ENCODE measurements at regions not wholly inside any gene's neighbourhood (a gene's known extent, or its start where the extent isn't known, plus 50 kb on each side); places are given as distances from the start of the nearest gene placed in this dataset.

DNA sequence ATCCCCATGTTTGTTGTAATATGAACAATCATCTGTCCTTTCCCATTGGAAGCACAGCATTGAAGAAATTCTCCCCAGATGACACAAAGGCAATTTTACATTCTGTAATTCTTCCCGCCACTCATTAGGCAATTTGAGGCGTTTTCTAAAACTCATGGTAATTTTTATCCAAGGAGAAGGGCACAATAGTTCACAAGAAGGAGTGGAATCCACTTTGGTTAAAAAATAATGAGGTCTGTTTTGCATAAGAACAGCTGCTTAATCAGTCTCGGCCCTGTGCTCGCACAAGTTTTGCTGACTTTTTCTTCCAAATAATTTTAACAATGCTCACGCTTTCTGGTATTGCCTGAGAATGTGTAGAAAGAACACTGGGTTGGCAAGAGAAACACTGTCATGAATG, 94.0 kb downstream of the CAVIN4 start:
- no peak for DNase-seq (ENCODE audit: low spot score in 2 of 2)
- H3K27me3 ChIP-seq: no peaks in the 10 kb centered on the region
- no peaks in the 10 kb centered on the region for H3K9me3 ChIP-seq
- TF ChIP-seq POLR2AphosphoS5 (IDR thresholded peaks at IDR 0.05): no peak
- no peak for TF ChIP-seq POLR2A (IDR thresholded peaks at IDR 0.05)
- TF ChIP-seq EP300 (IDR thresholded peaks at IDR 0.05): no peak
- TF ChIP-seq, protein P1, sequence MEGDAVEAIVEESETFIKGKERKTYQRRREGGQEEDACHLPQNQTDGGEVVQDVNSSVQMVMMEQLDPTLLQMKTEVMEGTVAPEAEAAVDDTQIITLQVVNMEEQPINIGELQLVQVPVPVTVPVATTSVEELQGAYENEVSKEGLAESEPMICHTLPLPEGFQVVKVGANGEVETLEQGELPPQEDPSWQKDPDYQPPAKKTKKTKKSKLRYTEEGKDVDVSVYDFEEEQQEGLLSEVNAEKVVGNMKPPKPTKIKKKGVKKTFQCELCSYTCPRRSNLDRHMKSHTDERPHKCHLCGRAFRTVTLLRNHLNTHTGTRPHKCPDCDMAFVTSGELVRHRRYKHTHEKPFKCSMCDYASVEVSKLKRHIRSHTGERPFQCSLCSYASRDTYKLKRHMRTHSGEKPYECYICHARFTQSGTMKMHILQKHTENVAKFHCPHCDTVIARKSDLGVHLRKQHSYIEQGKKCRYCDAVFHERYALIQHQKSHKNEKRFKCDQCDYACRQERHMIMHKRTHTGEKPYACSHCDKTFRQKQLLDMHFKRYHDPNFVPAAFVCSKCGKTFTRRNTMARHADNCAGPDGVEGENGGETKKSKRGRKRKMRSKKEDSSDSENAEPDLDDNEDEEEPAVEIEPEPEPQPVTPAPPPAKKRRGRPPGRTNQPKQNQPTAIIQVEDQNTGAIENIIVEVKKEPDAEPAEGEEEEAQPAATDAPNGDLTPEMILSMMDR (IDR thresholded peaks at IDR 0.05): no peak
- H3K4me1 ChIP-seq: no peaks in the 10 kb centered on the region
- 59% methylated on average over 5 of the region's 5 CpGs for WGBS
- no peaks in the 10 kb centered on the region for H3K36me3 ChIP-seq
- no peak overlapping the region for H3K27ac ChIP-seq
- no peak overlapping the region for H3K4me3 ChIP-seq

DNA sequence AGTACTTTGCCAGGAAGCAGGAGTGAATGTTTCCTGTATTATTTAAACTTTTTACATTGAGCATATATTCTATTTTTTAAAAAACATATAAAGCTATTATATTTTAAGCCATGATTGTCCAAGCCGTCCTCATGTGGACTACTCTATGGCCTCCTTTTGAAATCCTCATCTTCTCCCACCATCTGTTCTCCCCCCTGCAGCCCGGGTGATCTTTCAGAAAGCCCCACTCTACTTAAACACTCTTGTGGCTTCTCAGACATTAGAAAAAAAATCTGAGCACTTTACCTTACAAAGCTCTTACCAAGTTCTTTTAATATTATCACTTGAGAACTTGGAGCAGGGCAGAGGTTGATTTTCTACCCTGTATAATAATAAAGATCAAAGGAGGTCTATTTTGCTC, 95.4 kb downstream of the CAVIN4 start:
- Histone ChIP-seq H3K27ac (no peak overlapping the region), H3K4me3 (no peak overlapping the region), H3K4me1 (no peaks in the 10 kb centered on the region), H3K36me3 (no peaks in the 10 kb centered on the region), H3K9me3 (no peaks in the 10 kb centered on the region), H3K27me3 (no peaks in the 10 kb centered on the region)
- WGBS: 76% methylated on average over 2 of the region's 2 CpGs
- TF ChIP-seq POLR2A (IDR thresholded peaks at IDR 0.05): no peak
- TF ChIP-seq, protein P1 (IDR thresholded peaks at IDR 0.05): no peak
- DNase-seq (ENCODE audit: low spot score in 2 of 2): no peak

DNA sequence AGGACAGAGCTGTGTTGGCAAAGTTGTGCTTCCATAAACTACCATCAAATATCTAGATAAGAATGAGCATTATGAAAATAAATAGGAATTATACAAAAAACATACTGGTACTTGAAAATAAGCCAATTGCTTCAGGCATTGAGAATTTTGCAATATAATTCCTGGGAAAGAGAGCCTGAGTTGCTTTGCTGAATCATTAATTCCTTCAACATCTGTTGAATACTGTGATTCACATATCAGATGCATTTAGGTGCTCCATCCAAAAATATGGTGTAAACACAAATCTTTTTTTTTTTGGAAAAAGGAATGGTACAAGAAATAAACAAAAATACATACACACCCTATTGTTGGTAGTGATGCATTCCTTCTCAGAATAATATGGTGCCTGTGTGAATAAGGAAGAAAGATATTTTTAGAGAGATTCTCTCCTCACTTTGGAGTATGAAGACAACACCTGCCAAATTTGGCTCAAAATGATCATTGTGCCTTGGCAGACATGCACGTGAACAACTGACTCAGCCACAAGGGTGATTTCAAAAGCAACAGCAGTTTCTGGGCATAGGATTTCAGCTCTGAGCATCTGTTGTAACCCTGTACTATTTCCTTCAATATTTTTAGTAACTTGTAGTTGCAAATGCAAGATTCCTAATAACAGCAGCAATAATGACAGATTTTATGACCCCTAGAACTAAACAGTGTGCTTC, 96.7 kb downstream of the CAVIN4 start:
- DNase-seq (ENCODE audit: low spot score in 2 of 2): no peak
- Histone ChIP-seq H3K27me3 (no peaks in the 10 kb centered on the region), H3K4me1 (no peaks in the 10 kb centered on the region), H3K27ac (no peak overlapping the region), H3K4me3 (no peak overlapping the region), H3K9me3 (no peaks in the 10 kb centered on the region), H3K36me3 (no peaks in the 10 kb centered on the region)
- 14% methylated on average over 1 of the region's 1 CpG for WGBS
- TF ChIP-seq, protein P1 (IDR thresholded peaks at IDR 0.05): no peak
- TF ChIP-seq EP300 (IDR thresholded peaks at IDR 0.05) (no peak), POLR2A (IDR thresholded peaks at IDR 0.05) (no peak), POLR2AphosphoS5 (IDR thresholded peaks at IDR 0.05) (no peak)

DNA sequence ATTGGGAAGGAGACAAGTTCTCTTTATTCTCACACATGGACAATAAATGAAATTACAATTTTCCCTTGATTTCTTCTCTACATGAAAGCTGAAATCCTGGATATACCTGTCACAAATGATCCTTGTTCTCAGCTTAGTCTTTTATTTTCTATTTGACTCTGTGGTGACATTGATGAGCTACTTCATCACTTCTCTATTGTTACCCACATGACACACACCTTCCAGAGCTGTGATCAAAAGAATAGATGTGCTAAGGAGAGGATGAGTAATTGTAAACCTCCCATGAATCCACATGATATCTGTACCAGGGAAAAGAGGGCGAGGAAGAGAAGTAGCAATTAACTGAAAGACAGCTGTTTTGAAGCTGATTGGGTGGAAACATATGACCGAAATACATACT, 102.0 kb downstream of the CAVIN4 start:
- no peak for TF ChIP-seq POLR2A (IDR thresholded peaks at IDR 0.05)
- TF ChIP-seq, protein P1 (IDR thresholded peaks at IDR 0.05): no peak
- no peak for TF ChIP-seq EP300 (IDR thresholded peaks at IDR 0.05)
- no peak for TF ChIP-seq POLR2AphosphoS5 (IDR thresholded peaks at IDR 0.05)
- Histone ChIP-seq H3K36me3 (no peaks in the 10 kb centered on the region), H3K27me3 (no peaks in the 10 kb centered on the region), H3K27ac (no peak overlapping the region), H3K4me1 (no peaks in the 10 kb centered on the region), H3K4me3 (no peak overlapping the region), H3K9me3 (no peaks in the 10 kb centered on the region)
- 67% methylated on average over 2 of the region's 2 CpGs for WGBS
- no peak for DNase-seq (ENCODE audit: low spot score in 2 of 2)

DNA sequence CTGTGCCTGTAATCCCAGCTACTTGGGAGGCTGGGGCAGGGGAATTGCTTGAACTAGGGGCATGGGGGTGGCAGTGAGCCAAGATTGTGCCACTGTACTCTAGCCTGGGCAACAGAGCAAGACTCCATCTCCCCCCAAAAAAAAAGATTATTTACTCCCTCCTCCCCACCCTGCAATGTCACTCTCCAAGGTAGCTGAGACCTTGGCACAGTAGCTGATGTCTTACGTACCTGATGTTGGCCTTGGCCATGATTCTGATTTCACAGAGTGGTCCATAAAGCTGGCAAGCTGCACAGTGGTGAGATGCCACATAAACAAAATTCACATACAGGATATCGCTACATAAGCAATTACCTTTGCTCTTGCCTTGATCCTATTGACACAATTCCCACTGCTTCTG, 108.5 kb downstream of the CAVIN4 start:
- Histone ChIP-seq H3K27ac (no peak overlapping the region), H3K36me3 (no peaks in the 10 kb centered on the region), H3K4me3 (no peak overlapping the region), H3K4me1 (no peaks in the 10 kb centered on the region), H3K27me3 (no peaks in the 10 kb centered on the region), H3K9me3 (no peaks in the 10 kb centered on the region)
- no peak for DNase-seq (ENCODE audit: low spot score in 2 of 2)
- WGBS: 91% methylated on average over 2 of the region's 2 CpGs
- TF ChIP-seq POLR2A (IDR thresholded peaks at IDR 0.05) (no peak), EP300 (IDR thresholded peaks at IDR 0.05) (no peak), POLR2AphosphoS5 (IDR thresholded peaks at IDR 0.05) (no peak)
- TF ChIP-seq, protein P1 (IDR thresholded peaks at IDR 0.05): no peak

Data from suprapubic skin (tissue), 4 donors.